Fibroblast of lung (primary cell): ENCODE measurements at regions not wholly inside any gene's neighbourhood (a gene's known extent, or its start where the extent isn't known, plus 50 kb on each side); places are given as distances from the start of the nearest gene placed in this dataset.

ENCODE experiments used
- EZH2 ChIP-seq: IDR thresholded peaks from 2 replicates; pipeline ENCODE4 v1.5.1; 2012; ENCODE audit warnings: low read length, control low read depth, mild to moderate bottlenecking; ENCODE audit errors: missing control alignments
- TF ChIP-seq, protein P1 (sequence below), 2 donors: IDR thresholded peaks in 1 of 2; conservative IDR thresholded peaks in 1 of 2; 1 replicate in 1 of 2; 2 replicates in 1 of 2; pipeline ENCODE4 v1.5.1; 2011 to 2012; ENCODE audit warnings: low read length in 2 of 2, control low read depth in 1 of 2, inconsistent platforms in 1 of 2, low read depth in 1 of 2, mild to moderate bottlenecking in 1 of 2

DNA sequence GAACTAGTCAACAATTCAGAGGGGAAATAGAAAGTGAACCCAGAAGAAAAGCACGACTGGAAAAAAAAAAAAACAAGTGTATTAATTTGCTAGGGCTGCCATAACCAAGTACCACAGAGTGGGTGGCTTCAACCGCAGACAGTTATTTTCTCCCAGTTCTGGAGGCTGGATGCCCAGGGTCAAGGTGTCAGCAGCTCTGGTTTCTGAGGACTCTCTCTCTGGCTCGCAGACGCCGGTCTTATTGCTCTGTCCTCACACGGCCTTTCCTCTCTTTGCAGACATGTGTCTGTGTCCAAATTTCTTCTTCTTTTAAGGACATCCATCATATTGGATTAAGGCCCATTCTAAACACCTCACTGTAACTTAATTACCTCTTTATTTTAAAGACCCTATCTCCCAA is 291.8 kb downstream of the XXYLT1 start:
- TF ChIP-seq, protein P1, sequence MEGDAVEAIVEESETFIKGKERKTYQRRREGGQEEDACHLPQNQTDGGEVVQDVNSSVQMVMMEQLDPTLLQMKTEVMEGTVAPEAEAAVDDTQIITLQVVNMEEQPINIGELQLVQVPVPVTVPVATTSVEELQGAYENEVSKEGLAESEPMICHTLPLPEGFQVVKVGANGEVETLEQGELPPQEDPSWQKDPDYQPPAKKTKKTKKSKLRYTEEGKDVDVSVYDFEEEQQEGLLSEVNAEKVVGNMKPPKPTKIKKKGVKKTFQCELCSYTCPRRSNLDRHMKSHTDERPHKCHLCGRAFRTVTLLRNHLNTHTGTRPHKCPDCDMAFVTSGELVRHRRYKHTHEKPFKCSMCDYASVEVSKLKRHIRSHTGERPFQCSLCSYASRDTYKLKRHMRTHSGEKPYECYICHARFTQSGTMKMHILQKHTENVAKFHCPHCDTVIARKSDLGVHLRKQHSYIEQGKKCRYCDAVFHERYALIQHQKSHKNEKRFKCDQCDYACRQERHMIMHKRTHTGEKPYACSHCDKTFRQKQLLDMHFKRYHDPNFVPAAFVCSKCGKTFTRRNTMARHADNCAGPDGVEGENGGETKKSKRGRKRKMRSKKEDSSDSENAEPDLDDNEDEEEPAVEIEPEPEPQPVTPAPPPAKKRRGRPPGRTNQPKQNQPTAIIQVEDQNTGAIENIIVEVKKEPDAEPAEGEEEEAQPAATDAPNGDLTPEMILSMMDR (conservative IDR thresholded peaks at IDR 0.05 in 1 of 2, IDR thresholded peaks at IDR 0.05 in 1 of 2; ENCODE audit: low read depth in 1 of 2, low read length in 2 of 2): no peak
- no peak for TF ChIP-seq EZH2
